Tibial nerve (tissue), 4 donors: ENCODE measurements at regions not wholly inside any gene's neighbourhood (a gene's known extent, or its start where the extent isn't known, plus 50 kb on each side); places are given as distances from the start of the nearest gene placed in this dataset.

Experiments used
- DNase-seq, 2 donors: peaks; one replicate each; pipeline ENCODE4 v3.0.0-alpha.2; 2019; ENCODE audit warnings: low spot score in 2 of 2
- H3K27ac ChIP-seq, 4 donors: fragments of 200-600 bp; sonication (generic) in 3 of 4; one replicate each; pipeline ENCODE4 v1.5.1; 2017 to 2019; ENCODE audit warnings: mild to moderate bottlenecking in 1 of 4
- H3K27me3 ChIP-seq, 2 donors: fragments of 200-600 bp; sonication (generic) in 1 of 2; one replicate each; pipeline versions ENCODE4 v1.5.1 to v1.6.0; 2017 to 2019
- H3K36me3 ChIP-seq, 3 donors: fragments of 200-600 bp; sonication (generic); one replicate each; pipeline ENCODE4 v1.5.1; 2018 to 2019
- H3K4me1 ChIP-seq, 4 donors: fragments of 200-600 bp; sonication (generic) in 3 of 4; one replicate each; pipeline ENCODE4 v1.5.1; 2017 to 2019
- H3K4me3 ChIP-seq, 4 donors: fragments of 200-600 bp; sonication (generic) in 3 of 4; one replicate each; pipeline ENCODE4 v1.5.1; 2017 to 2019; ENCODE audit warnings: mild to moderate bottlenecking in 1 of 4, moderate library complexity in 1 of 4
- H3K9me3 ChIP-seq, 4 donors: fragments of 200-600 bp; sonication (generic) in 3 of 4; one replicate each; pipeline ENCODE4 v1.5.1; 2017 to 2019
- EP300 ChIP-seq, 2 donors: sonication (generic); formaldehyde crosslinking; IDR thresholded peaks; one replicate each; pipeline ENCODE4 v1.6.1; 2017; ENCODE audit warnings: antibody characterized with exemption in 2 of 2, mild to moderate bottlenecking in 1 of 2
- POLR2A ChIP-seq, 2 donors: fragments of 450-650 bp; IDR thresholded peaks; one replicate each; pipeline ENCODE4 v1.6.1; 2017; ENCODE audit warnings: antibody characterized with exemption in 2 of 2, mild to moderate bottlenecking in 2 of 2, moderate library complexity in 2 of 2
- WGBS, 2 donors: methylation state at CpG; one replicate each; pipeline ENCODE4 v1.1.5; 2018; 5-methylcytosine and 5-hydroxymethylcytosine counted together
- TF ChIP-seq, protein P1 (sequence below), 5 experiments: fragments of 200-600 bp in 3 of 5; fragments of 450-650 bp in 2 of 5; sonication (generic) in 3 of 5; IDR thresholded peaks; one replicate each; pipeline ENCODE4 v1.5.1; 2016 to 2019; ENCODE audit warnings: antibody characterized with exemption in 5 of 5, mild to moderate bottlenecking in 3 of 5, moderate library complexity in 2 of 5

- Histone ChIP-seq H3K4me1 (peaks cover 0 to 30% (median 5%) of the 10 kb centered on the region in 4 donors), H3K9me3 (peaks cover 0 to 5% (median 0%) of the 10 kb centered on the region in 4 donors), H3K27ac (peak overlapping the region in 1 of 4 donors; percentile 4), H3K27me3 (no peaks in the 10 kb centered on the region), H3K4me3 (no peak overlapping the region), H3K36me3 (no peaks in the 10 kb centered on the region)
- TF ChIP-seq EP300 (IDR thresholded peaks at IDR 0.05) = no peak
- TF ChIP-seq, protein P1, sequence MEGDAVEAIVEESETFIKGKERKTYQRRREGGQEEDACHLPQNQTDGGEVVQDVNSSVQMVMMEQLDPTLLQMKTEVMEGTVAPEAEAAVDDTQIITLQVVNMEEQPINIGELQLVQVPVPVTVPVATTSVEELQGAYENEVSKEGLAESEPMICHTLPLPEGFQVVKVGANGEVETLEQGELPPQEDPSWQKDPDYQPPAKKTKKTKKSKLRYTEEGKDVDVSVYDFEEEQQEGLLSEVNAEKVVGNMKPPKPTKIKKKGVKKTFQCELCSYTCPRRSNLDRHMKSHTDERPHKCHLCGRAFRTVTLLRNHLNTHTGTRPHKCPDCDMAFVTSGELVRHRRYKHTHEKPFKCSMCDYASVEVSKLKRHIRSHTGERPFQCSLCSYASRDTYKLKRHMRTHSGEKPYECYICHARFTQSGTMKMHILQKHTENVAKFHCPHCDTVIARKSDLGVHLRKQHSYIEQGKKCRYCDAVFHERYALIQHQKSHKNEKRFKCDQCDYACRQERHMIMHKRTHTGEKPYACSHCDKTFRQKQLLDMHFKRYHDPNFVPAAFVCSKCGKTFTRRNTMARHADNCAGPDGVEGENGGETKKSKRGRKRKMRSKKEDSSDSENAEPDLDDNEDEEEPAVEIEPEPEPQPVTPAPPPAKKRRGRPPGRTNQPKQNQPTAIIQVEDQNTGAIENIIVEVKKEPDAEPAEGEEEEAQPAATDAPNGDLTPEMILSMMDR (IDR thresholded peaks at IDR 0.05) = no peak
- no peak for TF ChIP-seq POLR2A (IDR thresholded peaks at IDR 0.05)
- DNase-seq = no peak
- 44 to 54% methylated on average over 7 of the region's 7 CpGs for WGBS, 2 donors
These were observed 253.8 kb downstream of the LTN1 start for GRCh38 chr21:28738882-28739281.

DNA sequence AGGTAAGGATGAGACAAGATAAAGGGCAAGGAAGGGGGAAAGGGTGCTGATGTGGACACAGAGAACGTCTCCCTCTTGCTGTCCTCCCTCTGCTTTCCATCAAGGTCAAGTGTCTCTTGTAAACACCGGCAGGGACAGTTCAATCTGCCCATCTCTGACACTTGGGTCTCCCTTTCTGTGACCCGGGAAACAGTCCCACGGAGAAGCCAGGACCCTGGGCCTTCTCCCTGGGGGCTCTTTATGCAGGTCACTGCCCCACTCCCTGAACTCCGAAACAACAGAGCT is 254.3 kb downstream of the LTN1 start:
- 42 to 58% methylated on average over 5 of the region's 5 CpGs for WGBS, 2 donors
- Histone ChIP-seq H3K9me3 (peaks cover 0 to 5% (median 0%) of the 10 kb centered on the region in 4 donors), H3K4me3 (no peak overlapping the region), H3K27ac (peak overlapping the region in 1 of 4 donors; percentile 36), H3K4me1 (peaks cover 0 to 30% (median 5%) of the 10 kb centered on the region in 4 donors), H3K27me3 (no peaks in the 10 kb centered on the region), H3K36me3 (no peaks in the 10 kb centered on the region)
- DNase-seq = no peak
- TF ChIP-seq POLR2A (IDR thresholded peaks at IDR 0.05) (no peak), EP300 (IDR thresholded peaks at IDR 0.05) (no peak)
- TF ChIP-seq, protein P1 (IDR thresholded peaks at IDR 0.05) = no peak

- TF ChIP-seq EP300 (IDR thresholded peaks at IDR 0.05) (no peak), POLR2A (IDR thresholded peaks at IDR 0.05) (no peak)
- TF ChIP-seq, protein P1 (IDR thresholded peaks at IDR 0.05) = no peak
- Histone ChIP-seq H3K9me3 (peaks cover 0 to 5% (median 0%) of the 10 kb centered on the region in 4 donors), H3K27me3 (no peaks in the 10 kb centered on the region), H3K27ac (peak overlapping the region in 1 of 4 donors; percentile 36), H3K4me3 (no peak overlapping the region), H3K4me1 (peaks cover 0 to 30% (median 5%) of the 10 kb centered on the region in 4 donors), H3K36me3 (peaks cover 0 to 2% (median 0%) of the 10 kb centered on the region in 3 donors)
- DNase-seq = no peak
- WGBS, 2 donors = 55 to 70% methylated on average over 3 of the region's 3 CpGs
These were observed 254.8 kb downstream of the LTN1 start for GRCh38 chr21:28737674-28738419.

DNA sequence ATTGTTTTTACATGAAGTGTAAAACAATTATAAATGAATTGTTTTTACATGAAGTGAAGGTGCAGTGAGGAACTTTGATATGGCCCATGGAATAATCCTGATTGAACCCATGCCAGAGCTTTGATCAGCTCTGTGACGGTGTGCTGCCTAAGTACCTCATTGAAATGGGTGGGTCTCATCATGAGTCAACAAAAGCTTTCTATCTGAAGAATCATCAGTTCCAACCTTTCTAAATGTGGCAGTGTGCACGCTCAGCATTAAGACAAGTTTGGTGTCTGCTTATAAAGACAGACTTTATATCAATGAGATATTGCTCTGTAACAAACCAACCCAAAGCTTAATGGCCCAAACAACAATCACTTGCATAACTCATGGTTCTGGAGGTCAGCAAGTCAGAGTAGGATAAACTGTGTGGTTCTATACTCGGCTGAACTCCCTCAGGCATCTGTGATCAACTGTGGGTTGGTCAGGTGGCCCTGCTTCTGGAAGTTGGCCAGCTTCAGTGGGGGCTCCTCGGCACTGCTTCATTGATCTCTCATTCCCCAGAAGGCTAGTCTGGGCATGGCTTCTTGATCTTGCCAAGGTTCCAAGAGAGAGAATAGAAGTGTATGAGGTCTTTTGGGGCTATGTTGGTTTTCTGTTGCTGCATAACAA is 258.0 kb downstream of the LTN1 start:
- Histone ChIP-seq H3K36me3 (peaks cover 0 to 2% (median 0%) of the 10 kb centered on the region in 3 donors), H3K4me1 (peaks cover 0 to 20% (median 3%) of the 10 kb centered on the region in 4 donors), H3K27ac (no peak overlapping the region), H3K9me3 (peaks cover 0 to 5% (median 0%) of the 10 kb centered on the region in 4 donors), H3K27me3 (no peaks in the 10 kb centered on the region), H3K4me3 (no peak overlapping the region)
- no peak for DNase-seq
- 65 to 80% methylated on average over 4 of the region's 4 CpGs for WGBS, 2 donors
- TF ChIP-seq, protein P1 (IDR thresholded peaks at IDR 0.05) = no peak
- TF ChIP-seq POLR2A (IDR thresholded peaks at IDR 0.05) = no peak

GRCh38 chr21:28731700-28732321 is 260.9 kb downstream of the LTN1 start:
- Histone ChIP-seq H3K4me1 (no peaks in the 10 kb centered on the region), H3K36me3 (peaks cover 0 to 2% (median 0%) of the 10 kb centered on the region in 3 donors), H3K27me3 (no peaks in the 10 kb centered on the region), H3K27ac (no peak overlapping the region), H3K9me3 (peaks cover 0 to 5% (median 0%) of the 10 kb centered on the region in 4 donors), H3K4me3 (no peak overlapping the region)
- no peak for DNase-seq
- WGBS, 2 donors = 78 to 86% methylated on average over 6 of the region's 6 CpGs
- TF ChIP-seq, protein P1 (IDR thresholded peaks at IDR 0.05) = no peak
- TF ChIP-seq POLR2A (IDR thresholded peaks at IDR 0.05) (no peak), EP300 (IDR thresholded peaks at IDR 0.05) (no peak)
